HG03521 (cell line): ENCODE measurements at regions not wholly inside any gene's neighbourhood (a gene's known extent, or its start where the extent isn't known, plus 50 kb on each side); places are given as distances from the start of the nearest gene placed in this dataset.

Experiments used
- ATAC-seq: cut with Tn5 transposase; IDR thresholded peaks from one replicate; pipeline ENCODE4 v1.9.1; 2021; ENCODE audit warnings: mild to moderate bottlenecking, moderate library complexity; ENCODE audit not compliant: unreplicated experiment

DNA sequence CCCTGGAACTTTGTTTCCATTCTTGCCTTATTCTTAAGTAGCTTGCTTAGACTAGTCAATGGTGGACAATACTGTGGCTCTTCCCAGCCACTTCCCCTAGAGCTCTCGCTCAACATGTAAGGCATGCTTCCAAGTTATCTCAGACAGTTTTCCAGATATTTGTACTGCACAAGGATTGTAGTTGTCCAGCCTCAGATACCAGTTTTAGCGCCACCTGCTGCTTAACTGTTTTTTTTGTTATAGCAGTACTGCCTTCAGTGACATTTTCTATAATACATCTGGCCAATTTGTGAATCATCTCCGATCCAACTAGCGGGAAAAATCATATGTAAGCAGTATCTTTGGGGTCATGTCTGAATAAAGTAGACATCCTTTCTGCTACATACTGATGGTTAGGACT is 346.7 kb upstream of the ADGRL4 start:
- no peak for ATAC-seq

DNA sequence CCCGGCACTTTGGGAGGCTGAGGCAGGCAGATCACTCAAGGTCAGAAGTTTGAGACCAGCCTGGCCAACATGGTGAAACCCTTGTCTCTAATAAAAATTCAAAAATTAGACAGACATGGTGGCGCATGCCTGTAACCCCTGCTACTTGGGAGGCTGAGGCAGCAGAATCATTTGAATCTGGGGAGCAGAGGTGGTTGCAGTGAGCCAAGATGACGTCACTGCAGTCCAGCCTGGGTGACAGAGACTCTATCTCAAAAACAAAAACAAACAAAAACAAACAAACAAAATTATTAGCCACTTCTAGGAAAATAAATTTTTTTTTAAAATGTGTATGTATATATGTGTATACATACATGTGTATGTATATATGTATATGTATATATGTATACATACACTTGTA is 320.3 kb upstream of the ADGRL4 start:
- no peak for ATAC-seq

DNA sequence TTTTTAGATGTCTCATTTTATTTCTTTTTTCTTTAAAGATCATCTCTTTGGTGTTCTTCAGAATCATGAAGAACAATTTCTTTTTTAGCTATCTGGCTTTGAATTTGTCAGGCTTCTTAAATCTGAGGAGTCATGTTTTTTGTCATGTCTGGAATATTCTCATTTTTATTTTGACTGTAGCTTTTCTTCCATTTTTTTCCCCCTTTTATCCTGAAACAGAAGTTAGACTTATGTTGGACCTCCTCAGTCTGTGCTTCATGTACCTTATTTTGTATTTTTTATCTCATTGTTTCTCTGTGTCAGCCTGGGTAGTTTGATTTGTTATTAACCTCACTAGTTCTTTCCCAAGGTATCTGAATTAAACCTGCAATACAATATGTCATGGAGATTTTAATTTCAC is 319.2 kb upstream of the ADGRL4 start:
- no peak for ATAC-seq

DNA sequence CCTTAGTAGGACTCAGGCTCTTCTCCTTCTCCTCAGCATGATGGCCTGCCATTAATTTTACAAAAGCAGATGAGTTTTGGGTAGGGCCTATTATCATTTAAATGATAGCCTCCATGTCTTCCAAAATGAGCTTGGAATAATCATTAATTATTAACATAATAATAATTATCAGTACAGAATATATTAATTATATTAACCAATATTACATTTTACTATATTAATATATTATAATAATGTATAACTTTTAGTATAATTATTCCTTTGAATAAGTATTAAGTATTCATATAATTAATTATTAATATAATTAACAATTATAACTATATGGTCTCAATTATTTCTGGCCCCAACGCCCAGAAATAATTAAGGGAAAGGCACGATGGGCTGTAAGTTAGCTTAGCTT is 318.6 kb upstream of the ADGRL4 start:
- no peak for ATAC-seq

DNA sequence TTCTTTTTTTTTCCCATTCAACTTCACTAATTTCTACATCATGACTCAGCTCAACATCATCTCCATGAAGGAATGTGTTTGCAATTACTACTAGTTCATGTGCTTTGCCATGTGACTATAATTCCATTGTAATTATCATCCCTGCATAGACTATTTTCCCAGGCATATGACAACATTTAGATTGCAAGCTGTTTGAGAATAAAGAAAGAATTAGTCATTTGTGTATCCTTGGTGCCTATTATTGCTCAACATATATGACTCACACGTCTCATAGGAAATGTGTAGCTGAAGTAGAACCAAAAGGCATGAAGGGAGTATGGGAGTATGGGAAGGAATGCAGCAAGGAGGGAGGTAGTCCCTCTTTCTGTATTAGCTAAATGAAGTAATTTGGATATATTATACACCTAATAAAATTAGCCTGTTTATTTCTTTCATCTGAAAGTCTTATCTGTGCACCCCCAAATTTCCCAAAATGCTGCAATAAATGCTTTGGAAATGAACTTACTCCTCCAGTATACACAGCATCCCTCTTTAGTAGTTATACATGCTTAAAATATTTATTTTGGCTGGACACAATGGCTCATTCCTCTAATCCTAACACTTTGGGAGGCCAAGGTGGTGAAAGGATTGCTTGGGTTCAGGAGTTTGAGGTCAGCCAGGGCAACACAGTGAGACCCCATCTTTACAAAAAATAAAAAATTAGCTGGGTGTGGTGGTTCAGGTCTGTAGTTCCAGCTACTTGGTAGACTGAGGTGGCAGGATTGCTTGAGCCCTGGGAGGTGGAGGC is 316.9 kb upstream of the ADGRL4 start:
- ATAC-seq: no peak

DNA sequence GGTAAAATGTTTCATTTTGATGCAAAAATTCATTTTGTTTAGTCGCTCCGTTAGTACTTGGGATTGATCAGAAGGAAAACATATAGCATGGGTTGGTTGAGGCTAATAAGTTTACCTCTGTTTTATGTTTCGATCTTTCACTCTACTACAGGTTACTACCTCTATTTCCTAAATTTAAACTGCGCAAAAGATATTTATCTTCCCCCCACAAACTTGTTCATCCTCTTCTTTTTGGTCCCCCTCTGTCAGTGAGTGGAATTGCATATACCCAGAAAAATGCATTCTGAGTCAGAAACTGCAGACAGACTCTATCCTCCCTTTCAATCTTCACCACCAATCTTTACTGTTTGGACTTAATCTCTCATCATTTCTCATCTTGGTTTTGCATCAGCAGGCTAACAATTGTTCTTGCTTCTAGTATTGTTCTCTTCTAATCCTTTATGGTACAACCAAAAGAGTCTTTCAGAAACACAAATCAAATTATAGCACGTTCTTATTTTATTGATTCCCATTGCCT is 316.0 kb upstream of the ADGRL4 start:
- no peak for ATAC-seq

DNA sequence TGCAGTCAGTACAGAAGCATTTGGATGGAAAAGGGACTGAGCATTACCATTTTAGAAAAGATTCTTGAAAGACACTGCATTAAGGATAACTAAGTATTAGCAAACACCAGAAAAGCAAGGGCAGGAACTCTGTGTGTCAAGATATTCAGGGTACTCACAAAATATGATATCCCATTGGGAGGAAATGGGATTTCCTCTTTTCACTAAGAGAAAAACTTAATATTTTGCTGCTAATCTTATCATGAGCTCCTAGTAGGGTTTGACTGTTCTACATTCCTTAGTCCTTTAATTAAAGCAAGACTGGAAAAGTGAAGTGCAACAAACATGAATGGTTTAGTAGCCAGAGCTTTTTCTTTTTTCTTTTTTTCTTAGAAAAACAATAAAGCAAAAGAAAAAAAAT is 305.9 kb upstream of the ADGRL4 start:
- no peak for ATAC-seq

DNA sequence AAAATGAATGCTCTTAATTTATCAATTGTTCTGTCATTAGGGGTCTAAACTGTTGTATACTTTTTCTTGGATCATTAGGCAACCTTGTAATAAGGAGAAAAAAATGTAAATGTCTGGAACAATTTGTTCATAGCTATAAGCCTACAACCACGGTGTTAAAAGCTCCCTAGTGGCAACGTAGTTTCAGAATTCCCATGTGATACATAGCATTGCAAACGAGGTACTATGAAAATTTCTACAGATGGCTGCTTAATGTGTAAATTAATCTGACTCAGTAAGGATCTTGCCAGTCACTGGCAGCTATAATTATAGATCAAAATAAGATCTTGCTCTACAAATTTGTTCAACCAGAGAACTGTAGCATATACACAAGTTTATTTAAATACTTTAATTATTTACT is 304.1 kb upstream of the ADGRL4 start:
- ATAC-seq: no peak

DNA sequence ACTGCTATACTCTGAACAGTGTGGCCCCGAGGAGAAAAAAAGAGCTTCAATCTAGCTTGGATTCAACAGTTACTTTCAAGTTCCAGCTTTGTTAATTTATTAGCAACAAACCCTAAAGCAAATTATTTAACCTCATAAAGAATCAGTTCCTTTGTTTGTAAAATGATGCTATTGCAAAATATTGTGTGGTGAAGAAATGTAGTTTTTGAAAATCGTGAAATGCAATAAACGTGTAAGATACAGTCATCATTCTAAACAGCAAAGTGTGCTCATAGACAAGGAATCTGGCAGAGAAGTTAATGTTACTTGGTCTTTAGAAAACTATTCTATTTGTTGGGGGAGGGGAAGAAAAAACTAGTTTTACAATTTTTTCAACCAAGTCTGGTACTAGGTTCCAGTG is 297.6 kb upstream of the ADGRL4 start:
- ATAC-seq: no peak

DNA sequence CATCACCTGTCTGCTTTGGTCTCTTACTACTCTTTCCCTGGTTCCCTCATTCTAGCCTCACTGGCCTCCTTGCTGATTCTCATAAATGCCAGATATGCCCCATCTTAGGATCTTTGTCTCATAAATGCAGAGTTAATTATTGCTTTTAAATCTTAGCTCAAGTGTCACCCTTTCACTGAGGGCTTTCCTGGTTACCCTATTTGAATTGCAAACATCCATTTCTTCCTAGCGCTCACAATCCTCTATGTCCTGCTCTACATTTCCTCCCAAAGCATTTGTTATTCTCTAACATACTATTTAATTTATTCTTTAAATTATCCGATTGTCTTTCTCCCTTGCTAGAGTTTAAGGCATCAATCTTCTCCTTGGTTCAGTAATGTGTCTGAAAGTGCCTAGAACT is 296.5 kb upstream of the ADGRL4 start:
- no peak for ATAC-seq

DNA sequence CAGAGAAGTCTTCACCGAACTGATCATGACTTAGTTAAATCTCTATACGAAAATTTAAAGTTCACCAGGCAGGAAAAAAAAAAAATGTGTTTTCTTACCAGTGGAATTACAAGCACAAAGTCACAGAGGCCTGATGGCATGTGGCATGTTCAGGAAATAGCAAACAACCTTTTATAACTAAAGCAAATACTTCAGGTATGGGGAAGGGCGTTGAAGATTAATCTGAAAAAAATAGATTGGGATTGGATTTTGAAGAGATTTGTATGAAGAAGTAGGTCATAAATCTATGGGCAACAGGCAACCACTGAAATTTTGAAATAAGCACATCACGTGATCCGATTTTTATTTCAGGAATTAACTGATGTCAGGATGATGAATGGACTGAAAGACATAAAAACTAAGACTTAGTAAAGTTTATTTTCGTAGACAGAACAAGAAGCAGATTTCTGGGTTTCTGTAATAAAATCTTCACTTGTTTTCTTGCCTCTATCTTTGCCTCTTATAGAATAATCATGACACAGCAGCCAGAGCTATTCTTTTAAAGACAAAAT is 295.9 kb upstream of the ADGRL4 start:
- ATAC-seq: no peak

DNA sequence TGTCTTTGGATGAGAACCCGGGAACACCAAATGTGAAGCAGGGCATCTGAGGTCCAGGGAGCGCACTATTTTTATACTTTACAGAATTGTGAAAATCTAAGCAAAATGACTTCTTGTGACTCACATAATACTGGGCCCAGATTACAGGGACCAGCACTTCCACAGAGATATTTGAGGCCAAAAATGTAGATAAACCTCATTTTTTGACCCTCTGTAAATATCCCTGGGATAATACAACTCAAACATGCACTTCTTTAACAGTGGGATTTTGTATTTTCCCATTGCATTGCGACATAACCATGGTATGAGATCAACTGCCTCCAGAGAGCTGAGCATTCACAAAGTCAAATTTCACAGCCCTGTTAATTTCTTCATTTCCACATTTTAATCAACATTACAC is 289.4 kb upstream of the ADGRL4 start:
- no peak for ATAC-seq

DNA sequence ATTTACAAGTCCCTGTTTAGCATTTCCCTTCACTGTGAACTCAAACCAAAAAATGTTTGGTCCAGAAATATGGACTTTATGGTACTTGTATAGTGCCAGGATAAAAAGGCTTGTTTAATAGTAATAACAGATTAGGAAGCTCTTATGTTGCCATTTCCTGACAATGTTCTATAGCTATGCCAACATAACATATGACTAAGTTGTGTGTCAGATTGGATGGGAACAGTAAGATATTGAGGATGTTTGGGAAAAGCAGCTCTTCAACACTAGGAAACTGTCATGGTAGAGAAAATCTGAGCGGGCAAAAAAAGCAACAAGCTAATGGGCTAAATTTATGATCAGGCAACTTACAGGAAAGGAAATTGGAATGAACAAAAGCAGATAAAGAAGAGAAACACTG is 287.1 kb upstream of the ADGRL4 start:
- no peak for ATAC-seq

DNA sequence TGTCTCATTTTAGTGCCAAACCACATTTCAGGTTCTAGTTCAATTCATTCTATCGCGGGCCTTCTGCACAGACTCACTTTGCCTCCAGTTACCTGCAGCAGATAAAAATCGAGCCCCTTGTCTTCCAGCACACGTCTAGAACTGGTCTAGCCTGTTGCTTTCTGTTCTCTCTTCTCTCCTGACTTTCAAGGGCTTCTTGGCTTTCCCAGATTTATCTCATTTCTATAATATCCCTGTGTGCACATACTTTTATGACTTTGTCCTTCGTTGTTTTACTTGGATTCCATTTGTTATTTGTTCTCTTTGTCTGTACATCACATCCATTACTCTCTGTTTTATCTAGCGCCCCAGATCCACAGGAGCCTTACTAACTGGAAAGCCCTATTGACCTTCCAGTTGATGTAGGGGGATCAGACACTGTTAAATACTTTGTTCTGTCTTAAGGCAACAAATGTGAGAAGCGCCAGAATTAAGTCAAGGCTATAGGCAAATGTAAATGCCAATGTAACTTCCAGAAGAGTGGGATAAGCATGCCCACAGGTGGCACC is 284.5 kb upstream of the ADGRL4 start:
- ATAC-seq: no peak

DNA sequence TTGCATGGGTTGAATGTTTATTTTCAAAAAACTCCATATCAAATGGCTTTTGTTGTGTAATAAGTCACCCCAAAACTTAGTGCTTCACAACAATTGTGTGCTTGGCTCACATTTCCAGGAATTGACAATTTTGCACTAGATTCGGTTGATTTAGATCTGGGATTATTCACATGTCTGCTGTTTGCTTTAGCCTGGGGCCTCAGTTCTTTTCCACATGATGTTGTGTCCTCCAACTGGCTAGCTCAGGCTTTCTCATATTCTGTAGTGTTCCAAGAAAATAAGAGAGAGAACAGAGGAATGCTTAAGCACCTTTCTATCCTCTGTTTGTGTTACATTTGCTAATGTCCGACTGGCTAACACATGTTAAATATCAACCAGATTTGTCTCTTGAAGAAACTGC is 281.5 kb upstream of the ADGRL4 start:
- ATAC-seq: no peak

DNA sequence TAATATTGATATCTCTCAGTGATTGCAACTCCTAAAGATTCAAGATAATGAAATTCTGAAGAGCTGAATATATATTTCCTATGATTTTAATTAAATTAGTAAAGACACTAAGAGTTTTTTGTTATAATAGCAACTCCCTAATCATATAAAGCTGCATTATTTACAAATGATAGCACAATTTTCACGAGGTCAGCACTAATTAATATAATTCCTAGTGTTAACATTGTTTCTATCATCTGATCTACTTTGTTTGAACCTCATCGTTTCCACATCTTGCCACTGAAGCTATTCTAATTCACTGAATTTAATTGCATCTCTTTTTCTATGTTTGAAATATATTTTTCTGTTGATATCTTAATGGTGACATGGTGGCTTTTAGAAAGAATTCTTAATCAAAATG is 279.1 kb upstream of the ADGRL4 start:
- no peak for ATAC-seq

DNA sequence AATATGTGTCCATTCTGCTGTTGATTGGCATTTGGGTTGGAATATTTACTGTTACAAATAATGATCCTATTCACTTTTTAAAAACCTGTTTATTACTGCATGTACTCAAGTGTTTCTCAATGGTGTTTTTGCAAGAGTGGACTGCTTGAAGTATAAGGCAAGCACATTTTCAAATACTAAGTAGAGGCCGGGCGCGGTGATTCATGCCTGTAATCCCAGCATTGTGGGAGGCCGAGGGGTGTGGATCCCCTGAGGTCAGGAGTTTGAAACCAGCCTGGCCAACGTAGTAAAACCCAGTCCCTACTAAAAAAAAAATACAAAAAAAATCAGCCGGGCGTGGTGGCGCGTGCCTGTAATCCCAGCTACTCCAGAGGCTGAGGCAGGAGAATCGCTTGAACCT is 276.9 kb upstream of the ADGRL4 start:
- ATAC-seq: no peak

DNA sequence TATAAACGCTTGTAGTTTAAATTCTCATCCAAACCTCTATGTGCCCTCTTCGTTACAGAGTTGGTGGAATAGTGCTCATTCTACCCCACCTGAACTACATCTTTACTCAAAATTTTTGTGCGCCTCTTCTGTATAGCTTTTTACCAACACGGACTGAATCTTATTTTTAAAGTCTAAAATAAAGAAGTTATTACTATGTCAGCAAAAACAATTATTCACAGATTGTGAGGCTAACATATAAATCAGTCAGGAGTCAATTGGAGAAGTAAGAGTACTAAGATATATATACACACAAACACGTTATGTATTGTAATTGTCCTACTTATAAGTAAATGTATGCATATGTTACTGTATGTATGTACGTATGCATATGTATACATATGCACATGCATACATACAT is 274.9 kb upstream of the ADGRL4 start:
- no peak for ATAC-seq

DNA sequence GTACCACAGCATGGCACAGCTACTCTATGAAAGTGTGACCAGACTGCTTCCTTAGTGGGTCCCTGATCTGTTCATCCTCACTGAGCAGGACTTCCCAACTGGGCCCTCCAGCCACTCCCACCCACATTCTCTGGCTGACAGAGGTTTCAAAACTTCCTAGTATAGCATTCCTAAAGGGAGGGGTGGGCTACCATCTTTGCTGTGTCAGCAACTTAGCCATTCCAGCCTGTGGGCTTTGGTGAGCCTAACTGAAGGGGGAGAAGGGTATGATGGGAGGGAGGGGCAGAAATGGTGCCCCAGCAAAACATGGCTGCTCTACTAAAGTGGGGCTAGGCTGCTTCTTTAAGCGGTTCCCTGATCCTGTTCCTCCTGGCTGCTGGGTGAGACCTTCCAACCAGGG is 265.2 kb upstream of the ADGRL4 start:
- ATAC-seq: no peak

DNA sequence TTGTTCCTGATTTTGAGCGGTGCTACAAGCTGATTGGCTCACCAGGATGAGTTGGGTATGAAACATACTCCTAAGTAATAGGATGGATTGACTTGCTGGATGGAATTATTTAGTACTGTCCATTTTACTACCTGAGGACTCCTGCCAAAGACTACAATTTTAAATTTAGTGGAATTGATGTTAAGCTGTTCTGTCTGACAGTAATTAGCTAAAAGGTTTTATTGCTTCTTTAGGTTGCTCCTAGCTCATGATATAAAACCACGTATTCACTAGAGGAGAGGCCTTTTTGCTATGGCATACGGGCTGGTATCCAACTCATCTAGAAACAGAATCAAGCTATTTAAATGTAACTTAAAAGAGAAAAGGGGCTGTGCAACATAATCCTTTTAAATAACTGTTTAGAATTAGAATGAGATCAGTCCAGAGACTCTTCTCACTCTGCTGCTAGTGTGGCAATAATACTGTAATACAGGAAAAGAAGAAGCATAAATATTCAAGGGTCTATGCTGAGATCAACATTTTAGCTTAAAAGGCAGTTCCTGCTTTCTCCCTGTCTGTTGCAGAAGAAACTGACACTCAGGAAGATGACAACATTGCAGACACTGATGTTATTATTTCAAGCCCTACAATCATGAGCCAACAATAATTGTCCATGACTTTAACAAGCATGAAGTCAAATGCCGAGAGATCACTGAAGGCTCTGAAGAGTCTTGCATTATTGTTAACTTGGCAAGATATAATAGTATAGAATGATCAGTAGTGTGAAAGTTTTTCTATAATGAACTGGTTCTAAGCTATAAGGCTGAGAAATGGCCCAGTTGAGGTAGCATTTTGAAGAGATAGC is 258.7 kb upstream of the ADGRL4 start:
- ATAC-seq: no peak

DNA sequence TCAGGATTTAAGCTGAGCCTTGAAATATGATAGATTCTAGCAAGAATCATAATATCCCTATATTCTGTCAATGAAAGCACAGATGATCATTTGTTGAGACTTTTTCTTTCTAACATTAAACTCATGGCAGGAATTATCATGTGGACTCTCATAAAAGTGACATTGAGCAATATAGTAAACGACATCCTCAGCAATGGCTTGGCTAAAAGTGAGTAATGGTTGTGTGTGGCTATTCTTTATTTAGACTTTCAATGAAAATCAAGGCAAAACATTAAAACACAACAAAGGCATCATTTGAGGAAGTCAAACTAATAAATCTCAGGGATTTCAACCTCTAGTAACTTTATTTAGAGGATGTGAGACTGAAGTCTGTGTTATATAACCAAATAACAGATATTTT is 257.8 kb upstream of the ADGRL4 start:
- no peak for ATAC-seq
